ENCODE measurements at regions not wholly inside any gene's neighbourhood (a gene's known extent, or its start where the extent isn't known, plus 50 kb on each side); places are given as distances from the start of the nearest gene placed in this dataset.

DNA sequence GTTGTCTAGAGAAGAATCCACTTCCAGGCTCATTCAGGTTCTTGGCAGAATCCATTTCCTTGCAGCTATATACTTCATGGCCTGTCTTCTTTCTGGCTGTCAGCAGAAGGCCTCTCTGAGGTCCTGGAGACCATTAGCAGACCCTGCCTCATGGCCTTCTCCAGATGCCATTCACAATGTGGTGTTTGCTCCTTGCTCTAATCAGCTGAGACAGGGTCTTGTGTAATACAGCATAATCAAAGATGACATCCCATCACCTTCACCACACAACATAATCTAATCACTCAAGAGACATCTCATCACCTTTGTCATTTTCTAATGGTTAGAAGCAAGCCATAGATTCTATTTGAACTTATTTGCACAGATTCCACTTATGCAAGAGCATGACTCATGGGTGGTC lies 403.9 kb upstream of the LRRC7 start:
- no peaks in the 10 kb centered on the region for H3K36me3 ChIP-seq (ENCODE audit: control insufficient read depth in 4 of 4, insufficient read depth in 4 of 4, low read length in 4 of 4)
- no peak overlapping the region for H3K27ac ChIP-seq (ENCODE audit: low read depth in 1 of 2, low read length in 1 of 2)
- no peak overlapping the region for H3K9ac ChIP-seq (ENCODE audit: insufficient read depth in 1 of 2, low read length in 2 of 2)
- no peaks in the 10 kb centered on the region for H3K4me1 ChIP-seq (ENCODE audit: control insufficient read depth in 5 of 5, insufficient read depth in 5 of 5, low read length in 5 of 5)
- DNase-seq: no peak
- TF ChIP-seq, protein P1, sequence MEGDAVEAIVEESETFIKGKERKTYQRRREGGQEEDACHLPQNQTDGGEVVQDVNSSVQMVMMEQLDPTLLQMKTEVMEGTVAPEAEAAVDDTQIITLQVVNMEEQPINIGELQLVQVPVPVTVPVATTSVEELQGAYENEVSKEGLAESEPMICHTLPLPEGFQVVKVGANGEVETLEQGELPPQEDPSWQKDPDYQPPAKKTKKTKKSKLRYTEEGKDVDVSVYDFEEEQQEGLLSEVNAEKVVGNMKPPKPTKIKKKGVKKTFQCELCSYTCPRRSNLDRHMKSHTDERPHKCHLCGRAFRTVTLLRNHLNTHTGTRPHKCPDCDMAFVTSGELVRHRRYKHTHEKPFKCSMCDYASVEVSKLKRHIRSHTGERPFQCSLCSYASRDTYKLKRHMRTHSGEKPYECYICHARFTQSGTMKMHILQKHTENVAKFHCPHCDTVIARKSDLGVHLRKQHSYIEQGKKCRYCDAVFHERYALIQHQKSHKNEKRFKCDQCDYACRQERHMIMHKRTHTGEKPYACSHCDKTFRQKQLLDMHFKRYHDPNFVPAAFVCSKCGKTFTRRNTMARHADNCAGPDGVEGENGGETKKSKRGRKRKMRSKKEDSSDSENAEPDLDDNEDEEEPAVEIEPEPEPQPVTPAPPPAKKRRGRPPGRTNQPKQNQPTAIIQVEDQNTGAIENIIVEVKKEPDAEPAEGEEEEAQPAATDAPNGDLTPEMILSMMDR (IDR thresholded peaks at IDR 0.05; ENCODE audit: control extremely low read depth, extremely low read depth): no peak
- H3K27me3 ChIP-seq (ENCODE audit: control insufficient read depth in 3 of 3, insufficient read depth in 3 of 3, low read length in 2 of 3): no peaks in the 10 kb centered on the region
- ATAC-seq (ENCODE audit: insufficient read depth, low FRiP score): no peak
- no peak overlapping the region for H3K4me3 ChIP-seq
- H3K9me3 ChIP-seq (ENCODE audit: control insufficient read depth in 4 of 4, insufficient read depth in 3 of 4, low read length in 3 of 4): no peaks in the 10 kb centered on the region

DNA sequence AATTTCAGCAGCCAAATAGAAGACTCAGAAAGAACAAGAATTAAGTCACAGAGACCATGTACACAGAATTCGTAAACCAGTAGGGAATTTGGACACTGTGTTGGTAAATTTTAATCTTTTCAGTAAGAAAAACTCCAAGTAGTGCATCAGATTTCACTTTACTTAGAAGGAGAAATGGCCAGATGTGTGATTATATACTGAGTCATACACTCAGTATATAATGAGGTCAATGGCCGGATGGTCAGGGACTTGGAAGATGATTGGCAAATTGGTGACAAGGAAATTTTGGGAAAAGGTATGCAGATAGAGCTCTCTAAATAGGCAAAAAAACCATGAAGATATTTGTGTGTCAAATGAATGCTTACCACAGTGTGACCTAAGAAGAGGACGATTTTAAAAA lies 399.8 kb upstream of the LRRC7 start:
- TF ChIP-seq, protein P1 (IDR thresholded peaks at IDR 0.05; ENCODE audit: control extremely low read depth, extremely low read depth): no peak
- WGBS, 2 donors: 74 to 92% methylated on average over 3 of the region's 3 CpGs
- H3K36me3 ChIP-seq (ENCODE audit: control insufficient read depth in 4 of 4, insufficient read depth in 4 of 4, low read length in 4 of 4): no peaks in the 10 kb centered on the region
- H3K9ac ChIP-seq (ENCODE audit: insufficient read depth in 1 of 2, low read length in 2 of 2): no peak overlapping the region
- H3K27me3 ChIP-seq (ENCODE audit: control insufficient read depth in 3 of 3, insufficient read depth in 3 of 3, low read length in 2 of 3): no peaks in the 10 kb centered on the region
- H3K4me3 ChIP-seq: no peak overlapping the region
- H3K9me3 ChIP-seq (ENCODE audit: control insufficient read depth in 4 of 4, insufficient read depth in 3 of 4, low read length in 3 of 4): peaks cover 0 to 2% (median 0%) of the 10 kb centered on the region in 4 donors
- no peak for DNase-seq
- no peak for ATAC-seq (ENCODE audit: insufficient read depth, low FRiP score)
- no peaks in the 10 kb centered on the region for H3K4me1 ChIP-seq (ENCODE audit: control insufficient read depth in 5 of 5, insufficient read depth in 5 of 5, low read length in 5 of 5)
- no peak overlapping the region for H3K27ac ChIP-seq (ENCODE audit: low read depth in 1 of 2, low read length in 1 of 2)

DNA sequence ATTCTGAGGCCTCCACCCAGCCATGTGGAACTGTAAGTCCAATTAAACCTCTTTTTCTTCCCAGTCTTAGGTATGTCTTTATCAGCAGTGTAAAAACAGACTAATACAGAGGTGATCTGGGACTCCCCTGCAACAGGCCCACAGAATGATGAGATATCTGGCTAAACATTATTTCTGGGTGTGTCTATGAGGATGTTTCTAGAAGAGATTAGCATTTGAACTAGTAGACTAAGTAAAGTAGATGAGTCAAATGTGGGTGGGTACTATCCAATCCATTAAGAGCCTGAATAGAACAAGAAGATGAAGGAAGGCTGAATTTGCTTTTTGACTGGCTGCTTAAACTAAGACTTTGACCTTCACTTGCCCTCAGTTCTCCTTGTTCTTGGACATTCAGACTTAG lies 396.5 kb upstream of the LRRC7 start:
- TF ChIP-seq, protein P1 (IDR thresholded peaks at IDR 0.05; ENCODE audit: control extremely low read depth, extremely low read depth): no peak
- Histone ChIP-seq H3K4me3 (no peak overlapping the region), H3K9ac (ENCODE audit: insufficient read depth in 1 of 2, low read length in 2 of 2) (no peak overlapping the region), H3K27me3 (ENCODE audit: control insufficient read depth in 3 of 3, insufficient read depth in 3 of 3, low read length in 2 of 3) (no peaks in the 10 kb centered on the region), H3K9me3 (ENCODE audit: control insufficient read depth in 4 of 4, insufficient read depth in 3 of 4, low read length in 3 of 4) (peaks cover 0 to 2% (median 1%) of the 10 kb centered on the region in 4 donors), H3K36me3 (ENCODE audit: control insufficient read depth in 4 of 4, insufficient read depth in 4 of 4, low read length in 4 of 4) (no peaks in the 10 kb centered on the region), H3K4me1 (ENCODE audit: control insufficient read depth in 5 of 5, insufficient read depth in 5 of 5, low read length in 5 of 5) (no peaks in the 10 kb centered on the region), H3K27ac (ENCODE audit: low read depth in 1 of 2, low read length in 1 of 2) (no peak overlapping the region)
- ATAC-seq (ENCODE audit: insufficient read depth, low FRiP score): no peak
- no peak for DNase-seq
